Omental fat pad (tissue), 3 donors: ENCODE measurements at regions not wholly inside any gene's neighbourhood (a gene's known extent, or its start where the extent isn't known, plus 50 kb on each side); places are given as distances from the start of the nearest gene placed in this dataset.

Experiments
- ATAC-seq: fragments of 150-250 bp; one replicate; pipeline ENCODE4 v1.9.1; 2016; ENCODE audit warnings: mild to moderate bottlenecking, moderate library complexity; ENCODE audit not compliant: low FRiP score
- DNase-seq: peaks from one replicate; pipeline ENCODE4 v3.0.0-alpha.2; 2019; ENCODE audit warnings: low spot score
- CTCF ChIP-seq, 3 donors: fragments of 450-650 bp; IDR thresholded peaks; one replicate each; pipeline ENCODE4 v1.5.1; 2016 to 2017; ENCODE audit warnings: antibody characterized with exemption in 3 of 3, mild to moderate bottlenecking in 3 of 3, moderate library complexity in 2 of 3

GRCh38 chr10:6756716-6757115, 176.6 kb upstream of the PRKCQ start:
- no peak for TF ChIP-seq CTCF (IDR thresholded peaks at IDR 0.05)
- DNase-seq: no peak
- ATAC-seq: no peak

- no peak for TF ChIP-seq CTCF (IDR thresholded peaks at IDR 0.05)
- no peak for DNase-seq
- ATAC-seq: peak; percentile 61
Measured at GRCh38 chr10:6755781-6756460, 175.8 kb upstream of the PRKCQ start.

- no peak for ATAC-seq
- TF ChIP-seq CTCF (IDR thresholded peaks at IDR 0.05): no peak
- no peak for DNase-seq
Measured at GRCh38 chr10:6753644-6754043, 173.6 kb upstream of the PRKCQ start.

GRCh38 chr10:6751363-6751762, 171.3 kb upstream of the PRKCQ start:
- TF ChIP-seq CTCF (IDR thresholded peaks at IDR 0.05): no peak
- no peak for ATAC-seq
- DNase-seq: no peak

DNA sequence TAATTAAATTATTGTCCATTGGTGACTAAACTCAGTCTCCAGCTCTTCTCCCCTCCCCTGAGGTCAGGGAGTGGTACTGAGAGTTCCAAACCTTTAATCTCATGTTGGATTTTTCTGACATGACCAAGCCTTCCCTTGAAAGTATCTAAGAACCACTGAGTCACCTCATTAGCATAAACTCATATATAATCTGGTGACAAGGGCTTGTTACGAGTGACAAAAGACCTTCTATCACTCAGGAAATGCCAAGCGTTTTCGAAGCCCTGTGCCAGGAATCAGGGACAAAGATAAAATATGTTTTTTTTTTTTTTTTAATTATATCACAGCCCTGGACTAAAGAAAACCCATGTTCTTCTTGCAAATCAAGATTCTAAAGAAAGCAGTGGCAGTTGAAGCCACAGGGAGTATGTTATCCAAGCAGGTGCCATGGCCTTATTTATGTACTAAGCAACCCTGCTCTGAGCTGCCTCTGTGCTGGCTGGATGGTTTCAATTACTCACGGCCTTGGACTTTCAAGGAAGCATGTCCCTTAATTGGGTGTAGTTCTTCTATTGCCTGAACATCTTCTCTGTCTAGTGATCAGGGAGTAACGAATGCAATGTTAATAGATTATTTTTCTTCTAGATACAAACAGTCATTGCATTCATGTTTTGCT, 169.0 kb upstream of the PRKCQ start:
- DNase-seq (no peak), ATAC-seq (peak; percentile 68)
- no peak for TF ChIP-seq CTCF (IDR thresholded peaks at IDR 0.05)

DNA sequence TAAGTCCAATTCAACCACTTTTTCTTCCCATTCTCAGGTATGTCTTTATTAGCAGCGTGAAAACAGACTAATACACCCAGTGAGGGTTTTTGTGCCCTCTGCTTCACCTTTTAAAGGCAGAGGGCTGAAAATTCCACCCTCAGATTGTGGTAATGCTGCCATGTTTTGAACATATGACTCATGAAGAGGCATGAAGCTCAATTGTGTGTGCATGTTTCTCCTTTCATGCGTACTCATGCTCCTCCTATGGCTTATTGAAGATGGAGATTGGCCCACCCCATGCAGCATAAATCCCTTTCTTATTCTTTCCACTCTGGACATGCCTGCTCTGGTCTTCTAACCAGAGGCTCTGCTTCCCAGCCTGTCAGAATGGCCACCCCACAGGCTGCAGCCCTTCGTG, 168.0 kb upstream of the PRKCQ start:
- ATAC-seq (no peak), DNase-seq (no peak)
- no peak for TF ChIP-seq CTCF (IDR thresholded peaks at IDR 0.05)

DNA sequence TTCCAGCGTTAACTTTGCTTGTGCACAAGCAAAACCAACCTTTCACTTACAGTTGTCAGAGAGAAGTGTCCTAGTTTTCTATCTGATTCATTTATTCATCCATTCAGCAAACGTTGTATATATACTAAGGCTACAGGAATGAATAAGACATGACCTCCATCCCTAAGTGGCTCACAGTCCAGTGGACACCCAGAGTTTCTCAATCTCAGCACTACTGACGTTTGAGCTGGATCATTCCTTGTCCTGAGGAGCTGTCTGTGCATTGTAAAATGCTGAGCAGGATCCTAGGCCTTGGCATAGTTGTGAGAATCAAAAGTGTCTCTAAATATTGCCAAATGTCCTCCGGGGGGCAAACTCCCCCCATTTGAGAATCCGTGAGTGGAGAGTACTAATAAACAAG, 166.7 kb upstream of the PRKCQ start:
- TF ChIP-seq CTCF (IDR thresholded peaks at IDR 0.05): no peak
- DNase-seq (no peak), ATAC-seq (no peak)
